ENCODE measurements at regions not wholly inside any gene's neighbourhood (a gene's known extent, or its start where the extent isn't known, plus 50 kb on each side); places are given as distances from the start of the nearest gene placed in this dataset.

GRCh38 chr16:76222853-76223252 lies 54.3 kb upstream of the CNTNAP4 start:
- Mint-ChIP-seq H3K4me3 (no peak overlapping the region), H3K4me1 (peaks cover 30% of the 10 kb centered on the region), H3K27me3 (ENCODE audit: low read depth) (peaks cover 25% of the 10 kb centered on the region), H3K9me3 (no peaks in the 10 kb centered on the region), H3K27ac (no peak overlapping the region), H3K36me3 (no peaks in the 10 kb centered on the region)
- TF ChIP-seq CTCF (IDR thresholded peaks at IDR 0.05; ENCODE audit: unreplicated experiment), result no peak
- DNase-seq (ENCODE audit: low spot score in 2 of 2, unreplicated experiment in 2 of 2), result no peak

GRCh38 chr16:76226011-76226410 lies 51.2 kb upstream of the CNTNAP4 start:
- TF ChIP-seq CTCF (IDR thresholded peaks at IDR 0.05; ENCODE audit: unreplicated experiment), result no peak
- peaks cover 13% of the 10 kb centered on the region for H3K27me3 Mint-ChIP-seq (ENCODE audit: low read depth)

GRCh38 chr16:76226481-76226880 lies 50.7 kb upstream of the CNTNAP4 start:
- no peak overlapping the region for H3K4me3 Mint-ChIP-seq
- TF ChIP-seq CTCF (IDR thresholded peaks at IDR 0.05; ENCODE audit: unreplicated experiment), result no peak
- peaks cover 13% of the 10 kb centered on the region for H3K27me3 Mint-ChIP-seq (ENCODE audit: low read depth)
- DNase-seq (ENCODE audit: low spot score in 2 of 2, unreplicated experiment in 2 of 2), result no peak
- H3K9me3 Mint-ChIP-seq, result peaks cover 12% of the 10 kb centered on the region
- H3K36me3 Mint-ChIP-seq, result no peaks in the 10 kb centered on the region
- no peak overlapping the region for H3K27ac Mint-ChIP-seq
- H3K4me1 Mint-ChIP-seq, result peaks cover 22% of the 10 kb centered on the region

More at GRCh38 chr16:76226011-76226410, 51.2 kb upstream of the CNTNAP4 start:
- Mint-ChIP-seq H3K4me3 (no peak overlapping the region), H3K4me1 (peaks cover 22% of the 10 kb centered on the region), H3K9me3 (peaks cover 9% of the 10 kb centered on the region), H3K27ac (no peak overlapping the region), H3K36me3 (no peaks in the 10 kb centered on the region)
- DNase-seq (ENCODE audit: low spot score in 2 of 2, unreplicated experiment in 2 of 2), result no peak

All from mesothelial cell of epicardium (in vitro differentiated cells).